Caki2 (cell line): ENCODE measurements at regions not wholly inside any gene's neighbourhood (a gene's known extent, or its start where the extent isn't known, plus 50 kb on each side); places are given as distances from the start of the nearest gene placed in this dataset.

ENCODE experiments used
- DNase-seq: peaks from one replicate; pipeline ENCODE4 v3.0.0-alpha.2; 2015; ENCODE audit warnings: low read depth
- in situ Hi-C: cut with HindIII; loops from 2 replicates; pipeline ENCODE4 v1.10.0; 2016; ENCODE audit warnings: low sequenced_read_pairs, low pct_unique_long_range_greater_than_20kb, mixed read lengths

DNA sequence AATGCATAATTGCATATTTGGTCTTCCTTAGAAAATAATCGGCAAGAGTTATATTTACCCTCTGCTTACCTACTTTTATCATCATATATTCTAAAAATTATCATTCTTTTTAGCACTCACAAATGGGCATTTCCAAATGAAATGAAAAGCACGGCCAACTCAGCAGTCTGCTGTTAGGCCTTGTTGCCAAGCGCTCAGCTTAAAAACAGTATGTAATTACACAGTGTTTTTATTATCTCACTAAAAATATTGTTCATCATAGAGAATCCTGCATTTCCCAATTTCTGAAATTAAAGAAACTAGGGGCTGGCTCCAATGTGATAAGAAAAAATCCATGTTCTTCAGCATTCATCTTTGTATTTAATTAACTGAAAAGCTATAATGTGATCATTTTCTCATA is 391.7 kb upstream of the ADARB2 start:
- no peak for DNase-seq
- in situ Hi-C loops = no loop called here

DNA sequence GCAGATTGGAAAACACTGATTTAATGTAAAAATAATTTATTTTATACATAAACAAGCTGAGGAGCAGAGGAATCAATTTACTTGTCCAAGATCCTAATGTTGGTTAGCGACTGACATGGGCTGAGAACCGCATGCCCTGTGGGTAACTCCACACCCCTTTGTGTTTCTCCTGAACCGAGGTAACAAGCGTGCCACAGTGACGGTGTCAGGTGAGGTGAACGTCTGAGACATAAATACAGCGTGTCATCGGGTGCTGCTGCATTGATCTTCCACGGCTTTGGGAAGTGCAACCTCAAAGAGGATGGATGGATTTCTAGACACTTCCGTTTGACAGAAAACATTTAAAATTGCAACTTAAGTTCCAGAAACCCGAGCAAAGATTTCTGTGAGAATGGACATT is 386.8 kb upstream of the ADARB2 start:
- in situ Hi-C loops = no loop called here
- no peak for DNase-seq

DNA sequence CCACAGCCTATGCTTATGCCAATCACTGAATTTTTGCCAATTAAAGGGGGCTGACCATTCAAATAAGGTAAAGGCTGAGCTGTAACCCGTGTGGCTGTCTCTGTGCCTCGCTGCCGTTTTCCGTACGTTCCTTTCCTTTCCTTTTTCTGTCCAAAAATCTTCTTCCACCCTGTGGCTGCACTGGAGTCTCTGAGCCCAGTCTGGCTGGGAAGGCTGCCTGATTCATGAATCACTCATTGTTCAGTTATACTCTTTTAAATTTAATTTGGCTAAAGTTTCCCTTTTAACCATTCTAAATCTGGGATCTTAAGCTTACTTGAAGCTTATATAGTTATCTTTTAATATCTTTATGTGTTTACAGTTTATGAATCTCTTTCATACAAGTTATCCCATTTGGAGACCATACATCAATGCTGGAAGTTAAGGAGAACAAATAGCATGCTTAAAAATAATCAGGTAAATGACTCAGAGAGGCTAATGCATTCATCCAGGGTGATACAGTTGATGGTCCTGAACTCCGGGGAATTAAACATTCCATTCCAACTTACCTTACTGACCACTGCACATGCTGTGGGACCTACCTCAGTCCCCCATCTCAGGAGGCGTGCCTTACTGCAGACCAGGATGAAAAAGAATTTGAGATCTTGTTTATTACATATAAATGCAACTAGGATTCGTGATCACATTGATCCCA is 385.3 kb upstream of the ADARB2 start:
- in situ Hi-C loops = no loop called here
- DNase-seq = no peak

DNA sequence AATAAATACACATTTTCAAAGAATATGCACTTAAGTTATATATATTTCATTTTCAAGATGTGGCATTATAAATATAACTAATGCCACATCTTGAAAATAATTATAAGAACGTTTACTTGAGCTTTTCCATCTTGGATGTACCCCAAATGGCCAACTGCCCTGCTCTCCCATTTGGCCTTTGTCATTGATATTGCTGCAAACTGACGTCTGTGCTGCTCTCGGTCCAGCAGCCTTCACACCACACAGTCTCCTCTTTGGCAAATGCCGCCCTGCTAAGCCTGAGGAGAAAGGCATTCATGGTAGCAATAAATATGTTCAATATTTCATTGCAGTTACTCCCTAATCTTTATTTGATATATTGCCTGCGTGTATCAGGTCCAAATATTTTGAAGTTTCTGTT is 384.6 kb upstream of the ADARB2 start:
- no peak for DNase-seq
- in situ Hi-C loops = no loop called here

DNA sequence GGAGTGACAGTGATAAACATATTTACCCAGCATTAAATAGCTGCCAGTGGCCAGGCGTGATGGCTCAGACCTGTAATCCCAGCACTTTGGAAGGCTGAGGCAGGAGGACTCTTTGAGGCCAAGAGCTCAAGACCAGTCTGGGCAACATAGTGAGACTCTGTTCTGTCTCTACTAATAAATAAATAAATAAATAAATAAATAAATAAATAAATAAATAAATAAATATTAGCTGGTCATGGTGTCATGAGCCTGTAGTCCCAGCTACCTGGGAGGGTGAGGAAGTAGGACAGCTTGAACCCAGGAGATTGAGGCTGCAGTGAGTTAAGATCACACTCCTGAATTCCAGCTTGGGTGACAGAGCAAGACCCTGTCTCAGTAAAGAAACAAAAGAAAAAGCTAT is 384.0 kb upstream of the ADARB2 start:
- no peak for DNase-seq
- in situ Hi-C loops = no loop called here

DNA sequence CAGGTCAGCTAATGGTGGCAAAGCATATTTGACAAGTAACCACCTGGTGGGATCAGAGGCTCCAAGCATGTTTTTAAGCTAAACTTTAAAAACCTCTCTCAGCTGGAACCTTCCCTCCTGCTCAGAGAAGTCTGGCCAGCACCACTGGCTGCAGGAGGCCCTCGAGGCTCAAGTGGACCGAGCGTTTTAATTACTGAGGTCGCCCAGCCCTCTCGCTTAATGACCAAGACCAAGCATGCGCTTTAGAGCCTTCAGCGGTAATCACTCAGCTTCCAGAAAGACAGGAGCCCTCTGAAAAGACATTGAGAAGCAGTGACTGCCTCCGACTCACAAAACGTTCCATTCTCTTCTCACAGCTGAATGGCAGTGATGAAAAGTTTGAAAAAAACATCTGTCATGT is 383.4 kb upstream of the ADARB2 start:
- in situ Hi-C loops = no loop called here
- no peak for DNase-seq

DNA sequence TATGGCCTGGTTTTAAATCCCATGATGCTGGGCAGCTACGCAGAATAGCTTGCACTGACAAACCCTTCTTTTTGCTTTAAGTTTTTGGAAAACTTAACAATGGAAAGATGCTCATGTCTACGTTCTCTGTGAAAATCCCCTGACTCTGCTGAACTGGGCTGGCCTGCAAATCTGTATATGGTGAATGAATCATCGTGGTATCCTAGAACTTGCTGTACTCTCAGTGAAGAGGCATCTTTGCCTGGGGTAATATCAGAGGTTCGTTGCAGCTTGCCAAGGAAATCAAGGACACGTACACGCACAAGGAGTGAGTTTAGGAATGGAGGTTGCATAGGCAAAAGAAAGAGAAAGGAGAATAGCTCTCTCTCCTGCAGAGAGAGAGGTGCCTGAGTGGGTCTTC is 382.0 kb upstream of the ADARB2 start:
- peak; percentile 12 for DNase-seq
- in situ Hi-C loops = no loop called here

DNA sequence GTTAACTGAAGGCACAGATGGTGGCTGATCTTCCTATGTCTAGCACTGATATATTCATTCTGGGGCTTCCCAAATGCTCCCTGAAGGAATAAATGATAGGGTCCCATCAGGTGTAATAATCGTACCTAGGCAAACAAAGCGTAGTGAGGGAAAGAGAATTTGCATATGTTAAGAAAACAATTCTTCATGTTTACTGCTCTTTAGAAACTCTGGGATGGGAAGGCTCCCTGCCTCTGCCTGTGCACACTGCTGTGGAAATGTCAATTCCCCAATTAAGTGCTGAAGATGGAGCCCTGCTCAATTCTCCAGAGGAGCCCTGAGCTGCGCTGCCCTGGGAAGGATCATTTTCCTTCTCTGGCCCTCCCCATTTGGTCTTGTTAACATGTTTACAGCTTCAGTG is 380.9 kb upstream of the ADARB2 start:
- in situ Hi-C loops = no loop called here

DNA sequence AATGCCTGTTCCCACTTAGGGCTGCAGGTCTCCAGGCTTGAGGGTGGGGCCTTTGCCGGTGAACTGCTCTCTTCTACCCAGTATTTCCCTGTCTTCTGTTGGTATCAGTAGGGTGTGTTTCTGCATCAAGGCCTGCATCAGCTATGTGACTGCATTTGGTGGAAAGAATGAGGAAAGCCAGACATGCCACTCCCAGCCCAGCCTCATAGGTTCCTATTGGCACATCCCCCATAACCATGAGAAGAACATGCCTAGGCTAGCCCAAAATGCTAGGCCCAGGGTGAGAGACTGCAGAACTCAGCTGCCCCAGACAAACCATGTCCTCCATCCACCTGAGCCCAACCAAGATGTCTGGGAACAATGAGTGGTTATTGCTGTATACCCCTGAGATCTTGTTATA is 380.3 kb upstream of the ADARB2 start:
- DNase-seq = no peak
- in situ Hi-C loops = no loop called here

More for the DNA sequence above, 380.9 kb upstream of the ADARB2 start:
- no peak for DNase-seq

DNA sequence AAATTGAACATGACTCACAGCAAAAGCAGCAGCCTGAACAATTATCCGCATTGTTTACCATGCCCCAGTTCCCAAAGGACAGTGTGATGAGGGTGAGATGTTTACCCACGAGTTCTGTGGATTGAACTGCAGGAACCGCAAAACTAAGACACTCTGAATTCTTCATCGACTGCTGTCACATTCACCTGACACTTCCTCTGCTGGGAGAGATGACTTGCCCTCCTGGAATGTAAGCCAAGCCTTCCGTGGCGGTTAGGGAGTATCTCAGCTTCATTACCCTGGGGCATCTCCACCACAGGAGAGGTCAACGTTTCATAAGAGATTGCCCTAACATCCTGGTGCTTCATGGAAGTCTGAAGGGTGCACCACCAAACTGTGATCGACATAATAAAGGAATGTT is 374.6 kb upstream of the ADARB2 start:
- DNase-seq = peak; percentile 100
- in situ Hi-C loops = no loop called here

DNA sequence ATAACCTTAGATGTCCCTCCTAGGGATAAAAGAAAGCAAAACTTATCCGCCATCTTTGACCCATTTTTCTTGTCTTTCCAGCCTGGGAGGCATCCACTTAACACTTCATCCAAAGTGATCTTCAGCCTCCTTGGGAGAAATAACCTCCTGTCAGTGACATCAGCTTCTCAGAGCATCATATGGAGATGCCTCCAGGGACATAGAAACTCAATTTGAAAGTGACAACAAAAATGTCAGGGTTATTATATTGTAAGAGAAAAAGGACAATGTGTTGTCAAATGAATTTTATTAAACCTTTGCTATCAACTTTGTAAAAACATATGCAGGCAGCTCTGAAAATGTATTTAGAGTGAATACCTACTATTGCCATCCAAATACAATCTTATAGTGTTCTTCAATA is 371.2 kb upstream of the ADARB2 start:
- in situ Hi-C loops = no loop called here
- DNase-seq = no peak

DNA sequence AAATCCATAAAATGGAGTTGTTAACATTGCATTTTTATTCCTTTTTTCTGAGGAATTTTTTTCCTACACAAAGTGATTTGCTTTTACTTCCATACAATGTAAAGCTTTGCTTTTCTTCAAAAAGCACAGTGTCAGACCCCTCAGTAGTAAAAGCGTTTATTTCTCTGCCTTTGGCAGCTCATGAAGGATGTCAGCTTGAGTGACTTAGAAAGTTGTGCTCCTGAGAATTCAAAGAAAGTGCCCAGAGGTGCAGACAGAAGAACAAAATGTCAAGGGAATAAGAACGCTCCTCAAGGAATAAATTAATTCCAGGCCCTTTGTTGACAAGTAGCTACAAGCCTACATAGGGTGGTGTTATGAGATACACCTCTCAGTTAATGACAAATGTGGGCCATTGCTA is 369.3 kb upstream of the ADARB2 start:
- no peak for DNase-seq
- in situ Hi-C loops = no loop called here

DNA sequence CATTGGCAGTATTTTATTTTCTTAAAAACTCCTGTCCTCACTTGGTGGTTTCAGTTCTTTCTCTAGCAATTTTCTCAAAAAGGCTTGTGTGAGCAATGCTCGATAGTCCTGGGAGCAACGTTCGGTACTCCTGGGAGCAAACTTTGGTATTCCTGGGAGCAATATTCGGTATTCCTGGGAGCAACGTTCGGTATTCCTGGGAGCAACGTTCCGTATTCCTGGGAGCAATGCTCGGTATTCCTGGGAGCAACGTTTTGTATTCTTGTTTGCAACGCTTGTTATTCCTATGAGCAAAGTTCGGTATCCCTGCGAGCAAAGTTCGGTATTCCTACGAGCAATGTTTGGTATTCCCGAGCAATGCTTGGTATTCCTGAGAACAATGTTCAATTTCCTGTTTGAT is 362.0 kb upstream of the ADARB2 start:
- in situ Hi-C loops = no loop called here
- no peak for DNase-seq

DNA sequence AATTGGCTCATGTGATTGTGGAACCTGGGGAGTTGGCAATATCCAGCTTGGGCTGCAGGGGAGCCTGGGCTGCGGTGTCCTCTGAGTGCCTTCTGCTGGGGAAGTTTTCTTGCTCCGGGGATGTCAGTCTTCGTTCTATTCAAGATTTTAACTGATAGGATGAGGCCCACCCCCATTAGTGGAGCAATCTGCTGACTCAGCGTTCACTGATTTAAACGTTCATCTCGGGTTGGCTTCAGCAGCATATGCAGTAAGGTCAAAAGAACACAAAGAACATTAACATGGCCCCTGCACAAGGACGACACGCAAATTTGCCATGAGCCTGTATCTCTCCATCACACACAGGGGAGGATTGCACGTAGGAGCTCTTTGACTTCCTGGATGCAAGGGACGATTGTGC is 360.6 kb upstream of the ADARB2 start:
- no peak for DNase-seq
- in situ Hi-C loops = no loop called here

DNA sequence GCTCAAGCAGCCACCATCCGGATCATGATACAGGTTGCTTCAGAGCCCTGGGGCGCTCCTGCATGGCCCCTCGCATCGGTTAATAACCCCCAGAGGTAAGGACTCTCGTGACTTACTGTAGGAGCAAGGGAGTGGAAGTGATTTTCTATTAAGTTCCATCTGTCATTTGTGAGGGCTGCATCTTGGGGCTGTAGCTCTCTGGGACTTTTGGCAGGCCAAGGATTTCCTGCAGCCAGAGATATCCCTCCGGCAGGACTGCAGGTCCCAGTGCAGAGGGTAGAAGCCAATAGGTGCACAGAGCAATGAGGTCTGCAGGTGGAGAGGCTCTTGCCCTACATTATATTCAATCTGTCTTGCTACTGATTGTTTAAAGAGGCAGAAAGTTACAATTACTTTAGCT is 356.8 kb upstream of the ADARB2 start:
- DNase-seq = no peak
- in situ Hi-C loops = no loop called here

DNA sequence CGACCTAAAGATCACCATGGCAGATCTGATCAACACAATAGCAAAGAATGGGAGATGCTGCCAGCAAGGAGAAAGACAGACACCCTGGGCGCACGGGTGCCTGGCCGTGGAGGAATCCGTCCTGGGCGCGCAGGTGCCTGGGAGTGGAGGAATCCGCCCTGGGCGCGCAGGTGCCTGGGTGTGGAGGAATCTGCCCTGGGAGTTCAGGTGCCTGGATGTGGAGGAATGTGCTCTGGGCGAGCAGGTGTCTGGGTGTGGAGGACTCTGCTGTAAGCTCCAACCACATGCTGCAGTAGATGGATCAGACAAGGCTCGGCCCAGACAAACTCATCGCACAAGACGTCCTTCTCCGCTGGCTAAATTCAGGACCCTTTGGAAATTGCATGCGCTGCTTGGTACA is 346.3 kb upstream of the ADARB2 start:
- in situ Hi-C loops = no loop called here
- DNase-seq = no peak

DNA sequence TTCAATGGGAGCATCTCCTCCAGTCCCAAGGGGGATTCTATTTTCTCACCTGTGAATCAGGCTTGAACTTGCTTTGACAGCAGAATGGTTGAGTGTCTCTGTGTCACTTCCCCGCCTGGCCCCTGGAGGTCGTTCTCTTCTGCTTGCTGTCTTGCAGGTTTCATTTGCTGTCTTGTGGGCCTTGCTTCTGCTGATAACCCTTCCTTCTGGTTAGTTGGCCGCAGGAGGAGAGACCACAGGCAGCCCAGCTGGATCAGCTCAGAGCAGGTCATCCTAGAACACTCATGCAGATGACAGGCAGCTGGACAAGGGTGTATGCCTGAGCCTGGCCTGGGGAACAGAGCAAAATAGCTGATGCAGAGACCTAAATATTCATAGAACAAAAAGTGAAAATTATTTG is 344.2 kb upstream of the ADARB2 start:
- DNase-seq = no peak
- in situ Hi-C loops = no loop called here

DNA sequence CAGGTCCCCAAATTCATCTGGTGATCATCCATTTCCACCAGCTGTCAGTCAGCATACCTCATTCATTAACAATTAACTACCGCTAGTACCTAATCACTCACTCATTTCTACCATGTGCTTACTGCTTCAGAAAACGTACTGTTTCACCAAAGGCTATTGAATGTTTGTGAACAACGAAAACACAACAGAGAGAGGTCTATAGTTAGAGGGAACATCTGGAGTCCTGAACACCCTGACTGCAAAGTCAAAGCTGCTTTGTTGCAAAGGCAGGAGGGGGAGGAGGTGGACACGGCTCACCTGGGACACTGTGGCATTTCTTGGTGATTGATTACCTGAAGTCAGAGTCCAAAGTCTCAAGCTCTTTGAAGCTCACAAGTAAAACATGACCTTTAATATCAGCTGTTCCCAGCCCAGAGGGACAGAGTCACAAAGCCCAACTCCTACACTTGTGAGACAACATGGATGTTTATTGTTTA is 342.3 kb upstream of the ADARB2 start:
- peak; percentile 83 for DNase-seq
- in situ Hi-C loops = no loop called here

DNA sequence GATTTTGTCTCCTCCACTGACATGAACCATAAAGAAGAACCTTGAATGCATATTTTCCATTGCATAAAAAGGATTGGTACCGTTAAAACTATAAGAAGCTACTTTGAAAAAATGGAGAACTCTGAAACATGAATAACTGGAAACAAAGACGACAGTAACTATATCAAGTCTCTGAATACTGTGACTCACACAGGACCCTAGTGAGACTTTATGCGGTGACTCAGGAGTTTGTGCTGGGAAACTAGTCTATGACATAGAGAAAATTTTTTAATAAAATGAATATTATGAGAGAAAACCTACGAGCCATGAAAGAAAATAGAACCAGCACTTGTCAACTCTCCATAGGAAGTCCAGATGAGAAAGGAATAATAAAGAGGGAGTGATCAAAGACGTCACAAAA is 339.9 kb upstream of the ADARB2 start:
- peak; percentile 24 for DNase-seq
- in situ Hi-C loops = no loop called here

DNA sequence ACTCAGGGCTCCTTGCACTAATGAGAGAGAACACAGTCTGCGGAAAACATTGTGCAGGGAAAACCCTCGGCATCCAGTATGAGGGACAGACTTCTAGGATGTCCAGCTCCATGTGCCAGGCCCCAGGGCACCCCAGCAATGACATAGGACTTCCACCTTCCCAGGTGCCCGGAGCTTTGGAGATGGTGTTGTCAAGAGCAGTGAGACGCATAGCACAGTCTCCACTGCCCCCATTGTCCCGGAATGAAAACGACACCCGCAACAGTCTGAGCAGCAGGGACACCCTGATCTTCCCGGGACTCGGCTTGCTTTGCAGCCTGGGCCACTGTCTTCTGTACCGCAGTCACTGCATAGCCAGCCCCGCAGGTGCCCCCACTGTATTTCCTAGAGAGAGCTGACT is 339.2 kb upstream of the ADARB2 start:
- in situ Hi-C loops = no loop called here
- no peak for DNase-seq

DNA sequence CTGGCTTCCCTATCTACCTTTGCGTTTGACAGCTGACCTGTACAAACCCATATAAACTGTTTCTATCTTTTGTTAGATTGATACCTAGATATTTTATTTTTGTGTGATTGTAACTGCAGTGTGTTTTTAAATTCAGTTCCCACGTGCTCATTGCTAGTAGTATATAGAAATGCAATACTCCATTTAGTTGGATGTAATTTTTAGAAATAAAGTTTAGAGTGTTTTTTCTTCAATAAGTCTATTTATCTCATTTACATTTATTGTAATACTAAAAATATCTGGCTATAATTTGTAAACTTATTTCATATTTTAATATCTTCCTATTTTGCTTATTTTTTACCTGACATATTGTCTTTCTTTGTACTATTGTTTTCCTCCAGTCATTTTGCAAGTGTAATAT is 329.7 kb upstream of the ADARB2 start:
- in situ Hi-C loops = no loop called here
- no peak for DNase-seq
